IMR-90 (cell line): ENCODE measurements at regions not wholly inside any gene's neighbourhood (a gene's known extent, or its start where the extent isn't known, plus 50 kb on each side); places are given as distances from the start of the nearest gene placed in this dataset.

Experiments used
- ATAC-seq: fragments of 200-7000 bp; cut with Tn5 transposase; 2 replicates; pipeline ENCODE4 v1.9.1; 2020; ENCODE audit warnings: low read depth, mild to moderate bottlenecking, moderate library complexity
- BruUV-seq: library from RNA; stranded (reverse); fragments of 400-500 nt; replicated peaks from 2 replicates; lab custom pipeline; 2021; lab: Mats Ljungman, UMichigan
- CTCF ChIA-PET: fragments of 300-600 bp; formaldehyde crosslinking; extraction: SDS; loops from one replicate; lab custom pipeline; 2021; ENCODE audit warnings: antibody characterized with exemption; lab: Yijun Ruan, JAX
- POLR2A ChIA-PET: fragments of 300-600 bp; sonication (Branson Sonifier 250); formaldehyde crosslinking; loops from one replicate; lab custom pipeline; 2022; ENCODE audit warnings: antibody characterized with exemption; ENCODE audit not compliant: unreplicated experiment; lab: Charles Lee
- DNase-seq: peaks from one replicate; pipeline ENCODE4 v3.0.0; 2013
- H2AFZ ChIP-seq: replicated peaks from 2 replicates; pipeline ENCODE3; 2013; ENCODE audit warnings: low read length, mild to moderate bottlenecking; ENCODE audit not compliant: poor library complexity
- H2AK5ac ChIP-seq: 2 replicates; pipeline ENCODE4 v1.6.1; 2013; ENCODE audit warnings: low read depth, low read length, inconsistent platforms
- H2AK9ac ChIP-seq: replicated peaks from 2 replicates; pipeline ENCODE3; 2013; ENCODE audit warnings: mild to moderate bottlenecking, low read depth, low read length, moderate library complexity; ENCODE audit not compliant: poor library complexity
- H2BK120ac ChIP-seq: 2 replicates; pipeline ENCODE4 v1.6.1; 2013; ENCODE audit warnings: low read depth, low read length, inconsistent platforms
- H2BK15ac ChIP-seq: 3 replicates; pipeline ENCODE4 v1.6.1; 2013; ENCODE audit warnings: low read depth, low read length, inconsistent platforms
- H2BK20ac ChIP-seq: 2 replicates; pipeline ENCODE4 v1.6.1; 2013; ENCODE audit warnings: low read depth, mild to moderate bottlenecking, inconsistent platforms, low read length, moderate library complexity
- H2BK5ac ChIP-seq: 2 replicates; pipeline ENCODE4 v1.6.1; 2013; ENCODE audit warnings: mild to moderate bottlenecking, low read depth, low read length, inconsistent platforms; ENCODE audit not compliant: poor library complexity, severe bottlenecking
- H3K14ac ChIP-seq: replicated peaks from 2 replicates; pipeline ENCODE4 v1.6.1; 2013; ENCODE audit warnings: low read depth, low read length, inconsistent platforms
- H3K18ac ChIP-seq: 2 replicates; pipeline ENCODE4 v1.6.1; 2013; ENCODE audit warnings: low read depth, low read length, control low read depth
- H3K23ac ChIP-seq: 2 replicates; pipeline ENCODE4 v1.6.1; 2013; ENCODE audit warnings: low read depth, low read length, inconsistent platforms
- H3K27ac ChIP-seq: 2 replicates; pipeline ENCODE4 v1.5.1; 2013; ENCODE audit warnings: mild to moderate bottlenecking, control low read depth, low read length; ENCODE audit not compliant: insufficient read depth
- H3K27me3 ChIP-seq: 2 replicates; pipeline ENCODE4 v1.6.1; 2013; ENCODE audit warnings: low read length; ENCODE audit not compliant: control insufficient read depth, insufficient read depth
- H3K36me3 ChIP-seq: 2 replicates; pipeline ENCODE4 v1.6.1; 2013; ENCODE audit warnings: low read length, mixed read lengths; ENCODE audit not compliant: control insufficient read depth, insufficient read depth
- H3K4ac ChIP-seq: 2 replicates; pipeline ENCODE4 v1.6.1; 2013; ENCODE audit warnings: low read depth, low read length, inconsistent platforms
- H3K4me1 ChIP-seq: 2 replicates; pipeline ENCODE4 v1.6.1; 2013; ENCODE audit warnings: low read length, mixed read lengths; ENCODE audit not compliant: control insufficient read depth, insufficient read depth
- H3K4me2 ChIP-seq: 2 replicates; pipeline ENCODE4 v1.6.1; 2013; ENCODE audit warnings: low read depth, mild to moderate bottlenecking, control low read depth, low read length, moderate library complexity
- H3K4me3 ChIP-seq: 2 replicates; pipeline ENCODE4 v1.5.1; 2013; ENCODE audit warnings: low read depth, mild to moderate bottlenecking, control low read depth, low read length, moderate library complexity; ENCODE audit not compliant: insufficient read depth
- H3K56ac ChIP-seq: 2 replicates; pipeline ENCODE4 v1.6.1; 2013; ENCODE audit warnings: low read length, inconsistent platforms; ENCODE audit not compliant: insufficient read depth; ENCODE audit errors: extremely low read depth
- H3K79me1 ChIP-seq, 2 experiments: 2 replicates each; pipeline ENCODE4 v1.6.1; 2013; ENCODE audit warnings: low read length in 2 of 2, inconsistent platforms in 1 of 2, low read depth in 1 of 2
- H3K9ac ChIP-seq: 2 replicates; pipeline ENCODE4 v1.6.1; 2013; ENCODE audit warnings: low read depth, low read length, control low read depth
- H3K9me1 ChIP-seq: 2 replicates; pipeline ENCODE4 v1.6.1; 2013; ENCODE audit warnings: low read length, inconsistent platforms; ENCODE audit not compliant: insufficient read depth
- H3K9me3 ChIP-seq: 2 replicates; pipeline ENCODE4 v1.6.1; 2013; ENCODE audit warnings: low read length; ENCODE audit not compliant: control insufficient read depth, insufficient read depth
- H4K20me1 ChIP-seq: 2 replicates; pipeline ENCODE4 v1.6.1; 2013; ENCODE audit warnings: low read length, inconsistent platforms; ENCODE audit not compliant: insufficient read depth
- H4K5ac ChIP-seq: 2 replicates; pipeline ENCODE4 v1.6.1; 2013; ENCODE audit warnings: mild to moderate bottlenecking, low read depth, low read length, control low read depth
- H4K8ac ChIP-seq, 2 experiments: 2 replicates each; pipeline ENCODE4 v1.6.1; 2013; ENCODE audit warnings: low read depth in 2 of 2, low read length in 2 of 2, control low read depth in 1 of 2, inconsistent platforms in 1 of 2
- H4K91ac ChIP-seq: 2 replicates; pipeline ENCODE4 v1.6.1; 2013; ENCODE audit warnings: low read depth, low read length, inconsistent platforms; ENCODE audit not compliant: insufficient read depth
- CHD1 ChIP-seq: IDR thresholded peaks from 2 replicates; pipeline ENCODE4 v1.6.1; 2012; ENCODE audit warnings: low read depth, low read length, improper control_type of control experiment
- RCOR1 ChIP-seq: IDR thresholded peaks from 2 replicates; pipeline ENCODE4 v1.6.1; 2012; ENCODE audit warnings: mild to moderate bottlenecking, low read length, improper control_type of control experiment; ENCODE audit not compliant: insufficient replicate concordance
- WGBS, 2 experiments: methylation state at CpG; one replicate each; pipeline versions ENCODE4 v1.1.5 to v1.1.7; 2013; ENCODE audit warnings: missing lambda C conversion rate in 2 of 2; ENCODE audit not compliant: insufficient read length in 1 of 2; ENCODE audit errors: extremely low coverage in 2 of 2; 5-methylcytosine and 5-hydroxymethylcytosine counted together
- dilution Hi-C: fragments of 300-500 bp; cut with HindIII; formaldehyde crosslinking; loops from one replicate; pipeline ENCODE4 v1.14.3; 2018; ENCODE audit warnings: low sequenced_read_pairs; ENCODE audit not compliant: unreplicated experiment
- in situ Hi-C: fragments of 300-500 bp; cut with MboI; formaldehyde crosslinking; loops from 3 replicates; pipeline ENCODE4 v1.14.3; 2019; ENCODE audit warnings: low sequenced_read_pairs, inconsistent platforms, mixed read lengths
- intact Hi-C: fragments of 100-400 bp; cut with micrococcal nuclease; formaldehyde crosslinking; loops from 2 replicates; pipeline ENCODE4 v1.10.0; 2022

DNA sequence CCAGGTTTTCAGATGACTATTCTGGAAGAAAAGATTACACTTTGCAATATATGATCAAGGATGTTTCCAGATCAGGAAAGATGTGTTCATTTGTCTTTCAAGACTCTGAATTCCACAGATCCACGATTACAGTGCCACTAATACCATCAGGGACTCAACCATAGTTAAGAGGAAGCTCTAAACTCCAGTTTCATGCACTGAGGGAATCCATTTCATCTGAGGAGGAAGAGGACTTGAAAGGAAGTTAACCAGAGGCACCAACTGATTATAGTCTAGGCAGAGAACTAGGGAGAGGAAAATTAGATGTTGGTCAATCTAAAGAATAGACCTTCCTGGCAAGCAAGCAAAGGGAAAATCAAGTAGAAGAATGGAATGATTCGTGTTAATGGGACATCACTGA lies 218.3 kb upstream of the PRDM1 start:
- H2AFZ ChIP-seq, result no peak overlapping the region
- no peak overlapping the region for H2BK5ac ChIP-seq
- dilution Hi-C loops, result no loop called here
- no peak overlapping the region for H3K27ac ChIP-seq
- H3K9me1 ChIP-seq, result no peaks in the 10 kb centered on the region
- no peak overlapping the region for H3K18ac ChIP-seq
- H3K79me1 ChIP-seq, result no peaks in the 10 kb centered on the region
- no peak for DNase-seq
- no peak overlapping the region for H2BK120ac ChIP-seq
- H3K56ac ChIP-seq, result no peak overlapping the region
- H3K23ac ChIP-seq, result no peak overlapping the region
- WGBS, 2 experiments, result 67% methylated on average over 1 of the region's 2 CpGs; no CpG with 5 or more reads in 1 of the 2 experiments
- H2AK9ac ChIP-seq, result no peak overlapping the region
- no peak overlapping the region for H3K4ac ChIP-seq
- H3K36me3 ChIP-seq, result no peaks in the 10 kb centered on the region
- intact Hi-C loops, result no loop called here
- no peaks in the 10 kb centered on the region; the same call in 1 of the 2 replicates for H3K27me3 ChIP-seq
- H4K91ac ChIP-seq, result no peak overlapping the region
- POLR2A ChIA-PET, result no interaction called here
- H3K9ac ChIP-seq, result no peak overlapping the region
- no TSS peak for BruUV-seq
- no peak overlapping the region for H2AK5ac ChIP-seq
- TF ChIP-seq CHD1 (no peak), RCOR1 (no peak)
- no peak for ATAC-seq
- H2BK15ac ChIP-seq, result no peak overlapping the region
- in situ Hi-C loops, result no loop called here
- H3K9me3 ChIP-seq, result no peaks in the 10 kb centered on the region
- no peaks in the 10 kb centered on the region for H4K20me1 ChIP-seq
- no peaks in the 10 kb centered on the region for H3K4me1 ChIP-seq
- H3K4me2 ChIP-seq, result no peak overlapping the region
- H3K14ac ChIP-seq, result no peak overlapping the region
- no peak overlapping the region for H2BK20ac ChIP-seq
- H3K4me3 ChIP-seq, result no peak overlapping the region
- CTCF ChIA-PET, result no interaction called here
- H4K5ac ChIP-seq, result no peak overlapping the region
- H4K8ac ChIP-seq, result no peak overlapping the region
